H9 (cell line): ENCODE measurements at regions not wholly inside any gene's neighbourhood (a gene's known extent, or its start where the extent isn't known, plus 50 kb on each side); places are given as distances from the start of the nearest gene placed in this dataset.

Experiments
- DNase-seq: peaks from one replicate; pipeline ENCODE4 v3.0.0-alpha.2; 2017
- H2AFZ ChIP-seq: one replicate; pipeline ENCODE4 v1.6.1; 2013; ENCODE audit warnings: mild to moderate bottlenecking, low read length, control low read depth, moderate library complexity
- H2AK5ac ChIP-seq: 2 replicates; pipeline ENCODE4 v1.6.1; 2013; ENCODE audit warnings: low read length, control low read depth, mixed read lengths; ENCODE audit not compliant: insufficient read length
- H2BK120ac ChIP-seq: one replicate; pipeline ENCODE4 v1.6.1; 2013; ENCODE audit warnings: low read depth, mild to moderate bottlenecking, low read length, control low read depth, inconsistent platforms; ENCODE audit not compliant: poor library complexity, severe bottlenecking
- H2BK12ac ChIP-seq: 2 replicates; pipeline ENCODE4 v1.6.1; 2013; ENCODE audit warnings: low read length, control low read depth, mixed read lengths, low read depth; ENCODE audit not compliant: insufficient read length
- H2BK15ac ChIP-seq: 2 replicates; pipeline ENCODE4 v1.6.1; 2013; ENCODE audit warnings: low read depth, low read length, control low read depth
- H2BK20ac ChIP-seq: one replicate; pipeline ENCODE4 v1.6.1; 2013; ENCODE audit warnings: low read depth, mild to moderate bottlenecking, low read length, control low read depth, inconsistent platforms; ENCODE audit not compliant: poor library complexity, severe bottlenecking
- H2BK5ac ChIP-seq: 2 replicates; pipeline ENCODE4 v1.6.1; 2013; ENCODE audit warnings: low read length, control low read depth, mixed read lengths; ENCODE audit not compliant: insufficient read length
- H3K14ac ChIP-seq: 2 replicates; pipeline ENCODE4 v1.6.1; 2013; ENCODE audit warnings: low read length, control low read depth; ENCODE audit not compliant: insufficient read depth
- H3K18ac ChIP-seq: 2 replicates; pipeline ENCODE4 v1.6.1; 2013; ENCODE audit warnings: low read depth, mild to moderate bottlenecking, mixed read lengths, low read length, control low read depth; ENCODE audit not compliant: insufficient read length
- H3K23ac ChIP-seq: 2 replicates; pipeline ENCODE4 v1.6.1; 2013; ENCODE audit warnings: low read length, control low read depth, mixed read lengths, low read depth; ENCODE audit not compliant: insufficient read length
- H3K23me2 ChIP-seq: 2 replicates; pipeline ENCODE4 v1.6.1; 2013; ENCODE audit warnings: low read depth, mild to moderate bottlenecking, mixed read lengths, low read length, control low read depth; ENCODE audit not compliant: insufficient read length, poor library complexity, severe bottlenecking
- H3K27ac ChIP-seq: 2 replicates; pipeline ENCODE4 v1.5.1; 2013; ENCODE audit warnings: low read length, control low read depth, mixed read lengths, low read depth; ENCODE audit not compliant: insufficient read length
- H3K27me3 ChIP-seq: 2 replicates; pipeline ENCODE4 v1.6.1; 2013; ENCODE audit warnings: low read length, control low read depth, inconsistent platforms; ENCODE audit not compliant: insufficient read depth
- H3K4ac ChIP-seq: 2 replicates; pipeline ENCODE4 v1.6.1; 2013; ENCODE audit warnings: low read depth, mild to moderate bottlenecking, control low read depth, inconsistent platforms, low read length, moderate library complexity
- H3K4me1 ChIP-seq: 2 replicates; pipeline ENCODE4 v1.6.1; 2013; ENCODE audit warnings: low read length, control low read depth, inconsistent platforms; ENCODE audit not compliant: insufficient read depth
- H3K4me2 ChIP-seq: 2 replicates; pipeline ENCODE4 v1.6.1; 2013; ENCODE audit warnings: low read length, control low read depth, mixed read lengths; ENCODE audit not compliant: insufficient read length, insufficient read depth
- H3K56ac ChIP-seq: 2 replicates; pipeline ENCODE4 v1.6.1; 2013; ENCODE audit warnings: low read depth, mild to moderate bottlenecking, mixed read lengths, low read length, control low read depth; ENCODE audit not compliant: insufficient read length
- H3K79me1 ChIP-seq: 2 replicates; pipeline ENCODE4 v1.6.1; 2013; ENCODE audit warnings: low read depth, mild to moderate bottlenecking, moderate library complexity, low read length, control low read depth, inconsistent platforms; ENCODE audit not compliant: insufficient read depth, poor library complexity, severe bottlenecking
- H3K79me2 ChIP-seq: 2 replicates; pipeline ENCODE4 v1.6.1; 2013; ENCODE audit warnings: low read length, control low read depth, inconsistent platforms; ENCODE audit not compliant: insufficient read depth
- H3K9ac ChIP-seq: 2 replicates; pipeline ENCODE4 v1.6.1; 2013; ENCODE audit warnings: low read length, control low read depth, mixed read lengths; ENCODE audit not compliant: insufficient read length; ENCODE audit errors: extremely low read depth
- H3K9me3 ChIP-seq: one replicate; pipeline ENCODE4 v1.6.1; 2013; ENCODE audit warnings: low read depth, low read length, inconsistent platforms; ENCODE audit not compliant: control insufficient read depth
- H3T11ph ChIP-seq: one replicate; pipeline ENCODE4 v1.6.1; 2013; ENCODE audit warnings: mild to moderate bottlenecking, low read length, control low read depth, inconsistent platforms
- H4K20me1 ChIP-seq: one replicate; pipeline ENCODE4 v1.6.1; 2013; ENCODE audit not compliant: control insufficient read depth, insufficient read length, insufficient read depth
- H4K5ac ChIP-seq: 2 replicates; pipeline ENCODE4 v1.6.1; 2013; ENCODE audit warnings: low read depth, mild to moderate bottlenecking, mixed read lengths, low read length, control low read depth; ENCODE audit not compliant: insufficient read length
- H4K8ac ChIP-seq: replicated peaks from 2 replicates; pipeline ENCODE4 v1.6.1; 2013; ENCODE audit warnings: low read length, control low read depth, mixed read lengths, low read depth; ENCODE audit not compliant: insufficient read length
- H4K91ac ChIP-seq: 2 replicates; pipeline ENCODE4 v1.6.1; 2013; ENCODE audit warnings: low read depth, mild to moderate bottlenecking, moderate library complexity, mixed read lengths, low read length, control low read depth; ENCODE audit not compliant: insufficient read length
- H3K27ac Mint-ChIP-seq, 3 experiments: 2 replicates in 2 of 3; 3 replicates in 1 of 3; pipeline ENCODE4 v1.8.0; 2020 to 2021; ENCODE audit warnings: mixed read lengths in 3 of 3, mild to moderate bottlenecking in 1 of 3, moderate library complexity in 1 of 3
- H3K27me3 Mint-ChIP-seq: 2 replicates; pipeline ENCODE4 v1.8.0; 2021; ENCODE audit warnings: low read depth, mild to moderate bottlenecking, moderate library complexity, mixed read lengths
- H3K36me3 Mint-ChIP-seq, 3 experiments: 2 replicates in 2 of 3; 3 replicates in 1 of 3; pipeline ENCODE4 v1.8.0; 2020 to 2021; ENCODE audit warnings: low read depth in 3 of 3, mixed read lengths in 3 of 3; ENCODE audit not compliant: insufficient read depth in 1 of 3
- H3K4me1 Mint-ChIP-seq, 2 experiments: 2 replicates each; pipeline ENCODE4 v1.8.0; 2020; ENCODE audit warnings: mixed read lengths in 2 of 2
- H3K4me3 Mint-ChIP-seq, 2 experiments: 2 replicates in 1 of 2; 3 replicates in 1 of 2; pipeline ENCODE4 v1.8.0; 2020 to 2021; ENCODE audit warnings: mild to moderate bottlenecking in 2 of 2, mixed read lengths in 2 of 2, moderate library complexity in 1 of 2
- H3K9me3 Mint-ChIP-seq, 2 experiments: 2 replicates in 1 of 2; 3 replicates in 1 of 2; pipeline ENCODE4 v1.8.0; 2020; ENCODE audit warnings: mild to moderate bottlenecking in 2 of 2, mixed read lengths in 2 of 2, moderate library complexity in 1 of 2
- WGBS: extraction: QIAGEN DNeasy Blood & Tissue Kit; methylation state at CpG from one replicate; pipeline ENCODE4 v1.1.7; 2013; ENCODE audit warnings: missing lambda C conversion rate, low lambda C conversion rate, mixed read lengths; ENCODE audit not compliant: insufficient read length; ENCODE audit errors: extremely low coverage; 5-methylcytosine and 5-hydroxymethylcytosine counted together
- TF ChIP-seq, protein P1 (sequence below): fragments of 200-600 bp; sonication (generic); conservative IDR thresholded peaks from 3 replicates; pipeline ENCODE4 v1.8.0; 2021; ENCODE audit warnings: antibody characterized with exemption, mild to moderate bottlenecking

DNA sequence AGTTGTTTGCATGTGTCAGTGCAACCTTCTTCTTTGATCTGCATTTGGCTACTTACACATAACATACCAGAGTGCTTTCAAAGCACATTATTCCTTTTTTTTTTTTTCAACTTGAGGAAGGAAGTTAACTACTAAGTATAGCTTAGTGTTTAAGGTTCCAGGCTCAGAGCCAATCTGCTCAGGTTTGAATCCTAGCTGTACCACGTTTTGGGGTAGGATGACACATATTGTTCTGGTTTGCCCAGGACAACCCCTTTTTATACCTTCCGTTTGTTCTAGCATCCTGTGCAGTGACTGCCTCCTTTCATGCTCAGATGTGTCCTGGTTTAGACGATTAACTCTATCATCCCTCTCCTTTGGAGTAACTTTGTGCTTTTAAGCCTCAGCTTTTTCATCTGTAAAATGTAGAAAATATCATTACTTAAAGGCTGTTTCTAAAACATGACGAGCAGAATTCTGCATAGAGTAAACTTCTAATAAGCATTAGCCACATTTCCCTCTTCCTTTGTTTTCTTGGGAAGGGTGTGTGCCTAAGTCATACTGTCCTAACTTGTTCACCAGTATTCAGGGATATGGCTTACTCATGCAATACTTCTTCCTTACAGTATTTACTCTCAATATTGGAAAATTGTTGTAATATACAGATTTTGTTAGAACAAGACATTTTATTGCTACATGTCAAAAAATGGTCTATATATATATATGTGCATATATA, 281.3 kb downstream of the C4orf33 start:
- no peak overlapping the region for H3K4me3 Mint-ChIP-seq
- Histone ChIP-seq H3K56ac (no peak overlapping the region), H4K8ac (no peak overlapping the region), H3K18ac (no peak overlapping the region), H4K20me1 (no peaks in the 10 kb centered on the region), H3T11ph (no peak overlapping the region), H3K79me2 (no peaks in the 10 kb centered on the region), H4K5ac (no peak overlapping the region), H3K23ac (no peak overlapping the region), H2AK5ac (no peak overlapping the region), H3K9me3 (no peaks in the 10 kb centered on the region), H2BK12ac (no peak overlapping the region), H2BK15ac (no peak overlapping the region), H3K27me3 (no peaks in the 10 kb centered on the region), H3K23me2 (no peaks in the 10 kb centered on the region), H4K91ac (no peak overlapping the region), H2BK20ac (no peak overlapping the region), H2BK5ac (no peak overlapping the region), H3K27ac (no peak overlapping the region), H3K4me1 (no peaks in the 10 kb centered on the region), H3K9ac (no peak overlapping the region), H2AFZ (no peak overlapping the region), H2BK120ac (no peak overlapping the region), H3K4me2 (no peak overlapping the region), H3K4ac (no peak overlapping the region), H3K14ac (no peak overlapping the region), H3K79me1 (no peaks in the 10 kb centered on the region)
- no peak overlapping the region for H3K27ac Mint-ChIP-seq
- no peaks in the 10 kb centered on the region for H3K9me3 Mint-ChIP-seq
- H3K36me3 Mint-ChIP-seq, result no peaks in the 10 kb centered on the region
- H3K4me1 Mint-ChIP-seq, result no peaks in the 10 kb centered on the region
- TF ChIP-seq, protein P1, sequence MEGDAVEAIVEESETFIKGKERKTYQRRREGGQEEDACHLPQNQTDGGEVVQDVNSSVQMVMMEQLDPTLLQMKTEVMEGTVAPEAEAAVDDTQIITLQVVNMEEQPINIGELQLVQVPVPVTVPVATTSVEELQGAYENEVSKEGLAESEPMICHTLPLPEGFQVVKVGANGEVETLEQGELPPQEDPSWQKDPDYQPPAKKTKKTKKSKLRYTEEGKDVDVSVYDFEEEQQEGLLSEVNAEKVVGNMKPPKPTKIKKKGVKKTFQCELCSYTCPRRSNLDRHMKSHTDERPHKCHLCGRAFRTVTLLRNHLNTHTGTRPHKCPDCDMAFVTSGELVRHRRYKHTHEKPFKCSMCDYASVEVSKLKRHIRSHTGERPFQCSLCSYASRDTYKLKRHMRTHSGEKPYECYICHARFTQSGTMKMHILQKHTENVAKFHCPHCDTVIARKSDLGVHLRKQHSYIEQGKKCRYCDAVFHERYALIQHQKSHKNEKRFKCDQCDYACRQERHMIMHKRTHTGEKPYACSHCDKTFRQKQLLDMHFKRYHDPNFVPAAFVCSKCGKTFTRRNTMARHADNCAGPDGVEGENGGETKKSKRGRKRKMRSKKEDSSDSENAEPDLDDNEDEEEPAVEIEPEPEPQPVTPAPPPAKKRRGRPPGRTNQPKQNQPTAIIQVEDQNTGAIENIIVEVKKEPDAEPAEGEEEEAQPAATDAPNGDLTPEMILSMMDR, result no peak
- no peak for DNase-seq
- WGBS, result no CpG with 5 or more reads among the region's 4 CpGs
- no peaks in the 10 kb centered on the region for H3K27me3 Mint-ChIP-seq
